ENCODE measurements at regions not wholly inside any gene's neighbourhood (a gene's known extent, or its start where the extent isn't known, plus 50 kb on each side); places are given as distances from the start of the nearest gene placed in this dataset.

DNA sequence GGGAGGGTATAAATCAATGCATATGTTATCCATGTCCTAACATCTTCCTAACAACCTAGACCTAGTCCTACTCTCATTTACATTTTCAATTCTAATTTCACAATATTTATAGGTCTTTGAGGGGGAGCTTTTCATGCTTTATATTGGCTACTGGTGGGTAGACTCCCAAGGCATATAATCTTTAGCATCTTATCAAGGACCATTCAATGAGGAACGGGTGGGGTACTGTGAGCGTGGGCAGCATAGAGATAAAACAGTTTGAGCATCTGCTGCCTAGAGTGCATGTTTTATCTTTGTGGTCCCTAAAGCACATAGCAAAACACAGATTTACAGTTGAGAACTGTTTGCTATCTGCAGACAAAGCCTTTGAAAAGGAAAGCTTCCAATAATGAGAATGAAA, 427.6 kb upstream of the WWC1 start:
- TF ChIP-seq, protein P1, sequence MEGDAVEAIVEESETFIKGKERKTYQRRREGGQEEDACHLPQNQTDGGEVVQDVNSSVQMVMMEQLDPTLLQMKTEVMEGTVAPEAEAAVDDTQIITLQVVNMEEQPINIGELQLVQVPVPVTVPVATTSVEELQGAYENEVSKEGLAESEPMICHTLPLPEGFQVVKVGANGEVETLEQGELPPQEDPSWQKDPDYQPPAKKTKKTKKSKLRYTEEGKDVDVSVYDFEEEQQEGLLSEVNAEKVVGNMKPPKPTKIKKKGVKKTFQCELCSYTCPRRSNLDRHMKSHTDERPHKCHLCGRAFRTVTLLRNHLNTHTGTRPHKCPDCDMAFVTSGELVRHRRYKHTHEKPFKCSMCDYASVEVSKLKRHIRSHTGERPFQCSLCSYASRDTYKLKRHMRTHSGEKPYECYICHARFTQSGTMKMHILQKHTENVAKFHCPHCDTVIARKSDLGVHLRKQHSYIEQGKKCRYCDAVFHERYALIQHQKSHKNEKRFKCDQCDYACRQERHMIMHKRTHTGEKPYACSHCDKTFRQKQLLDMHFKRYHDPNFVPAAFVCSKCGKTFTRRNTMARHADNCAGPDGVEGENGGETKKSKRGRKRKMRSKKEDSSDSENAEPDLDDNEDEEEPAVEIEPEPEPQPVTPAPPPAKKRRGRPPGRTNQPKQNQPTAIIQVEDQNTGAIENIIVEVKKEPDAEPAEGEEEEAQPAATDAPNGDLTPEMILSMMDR (IDR thresholded peaks at IDR 0.05; ENCODE audit: insufficient read depth, low read length, severe bottlenecking): no peak
- H3K36me3 ChIP-seq (ENCODE audit: control insufficient read depth, insufficient read depth, low read length): no peaks in the 10 kb centered on the region
- no peaks in the 10 kb centered on the region for H3K27me3 ChIP-seq (ENCODE audit: control insufficient read depth, insufficient read depth, low read length)
- DNase-seq (ENCODE audit: low read depth): no peak
- H3K4me3 ChIP-seq (ENCODE audit: low read depth, low read length): no peak overlapping the region
- FAIRE-seq: no peak

DNA sequence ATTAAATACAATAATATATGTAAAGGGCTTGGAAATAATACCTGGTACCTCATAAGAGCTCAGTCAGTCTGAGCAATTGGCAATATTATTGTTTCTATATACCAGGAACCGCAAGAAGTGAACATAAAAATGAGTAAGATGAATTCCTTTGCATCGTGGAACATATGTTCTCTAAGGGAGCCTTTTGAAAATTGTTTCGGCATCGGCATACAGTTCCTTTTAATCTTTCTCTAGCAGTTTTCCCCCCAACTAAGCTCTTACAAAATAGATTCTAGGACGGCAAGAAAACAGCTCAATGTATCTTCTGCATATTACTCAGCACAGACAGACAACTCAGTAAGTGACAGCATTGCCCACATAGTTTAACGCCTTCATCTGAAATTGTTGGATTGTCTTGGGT, 426.6 kb upstream of the WWC1 start:
- no peak for DNase-seq (ENCODE audit: low read depth)
- H3K27me3 ChIP-seq (ENCODE audit: control insufficient read depth, insufficient read depth, low read length): no peaks in the 10 kb centered on the region
- no peak for FAIRE-seq
- no peaks in the 10 kb centered on the region for H3K36me3 ChIP-seq (ENCODE audit: control insufficient read depth, insufficient read depth, low read length)
- TF ChIP-seq, protein P1 (IDR thresholded peaks at IDR 0.05; ENCODE audit: insufficient read depth, low read length, severe bottlenecking): no peak
- H3K4me3 ChIP-seq (ENCODE audit: low read depth, low read length): no peak overlapping the region

DNA sequence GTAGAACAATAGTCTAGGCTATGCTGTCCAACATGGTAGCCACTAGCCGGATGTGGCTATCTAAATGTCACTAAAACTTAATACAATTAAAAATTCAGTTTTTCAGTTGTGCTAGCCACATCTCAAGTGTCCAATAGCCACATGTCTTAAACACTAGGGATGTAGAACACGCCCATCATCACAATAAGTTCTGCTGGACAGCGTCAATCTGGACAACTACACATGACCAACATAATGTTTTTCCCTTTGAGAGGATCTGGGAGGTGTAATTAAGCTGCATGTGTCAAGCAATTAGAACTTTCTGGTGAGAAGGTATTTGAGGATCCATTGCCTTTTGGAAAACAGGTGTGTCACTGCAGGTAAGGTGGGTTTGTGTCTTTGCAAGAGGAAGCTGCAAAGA, 424.6 kb upstream of the WWC1 start:
- no peaks in the 10 kb centered on the region for H3K27me3 ChIP-seq (ENCODE audit: control insufficient read depth, insufficient read depth, low read length)
- no peaks in the 10 kb centered on the region for H3K36me3 ChIP-seq (ENCODE audit: control insufficient read depth, insufficient read depth, low read length)
- H3K4me3 ChIP-seq (ENCODE audit: low read depth, low read length): no peak overlapping the region
- TF ChIP-seq, protein P1 (IDR thresholded peaks at IDR 0.05; ENCODE audit: insufficient read depth, low read length, severe bottlenecking): no peak
- FAIRE-seq: no peak
- DNase-seq (ENCODE audit: low read depth): no peak

DNA sequence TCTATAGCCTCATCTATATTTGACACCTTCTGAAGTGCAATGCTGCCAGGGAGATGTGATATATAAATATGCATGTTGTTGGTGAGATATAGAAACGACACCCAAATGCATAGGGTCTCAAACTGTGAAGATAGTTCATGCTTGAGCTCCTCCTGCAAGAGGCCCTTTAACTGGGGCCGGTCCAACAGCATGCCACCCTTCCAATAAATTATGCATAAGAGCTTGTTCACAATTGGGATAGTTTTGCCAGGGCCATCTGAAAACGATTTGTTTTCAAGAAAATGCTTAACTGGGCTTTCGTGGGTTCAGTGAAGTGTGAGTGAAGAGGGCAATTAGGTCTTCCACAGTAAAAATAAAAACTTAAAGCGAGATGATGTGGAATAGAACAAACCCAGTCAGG, 424.2 kb upstream of the WWC1 start:
- Histone ChIP-seq H3K36me3 (ENCODE audit: control insufficient read depth, insufficient read depth, low read length) (no peaks in the 10 kb centered on the region), H3K27me3 (ENCODE audit: control insufficient read depth, insufficient read depth, low read length) (no peaks in the 10 kb centered on the region), H3K4me3 (ENCODE audit: low read depth, low read length) (no peak overlapping the region)
- TF ChIP-seq, protein P1 (IDR thresholded peaks at IDR 0.05; ENCODE audit: insufficient read depth, low read length, severe bottlenecking): no peak
- FAIRE-seq (no peak), DNase-seq (ENCODE audit: low read depth) (no peak)

DNA sequence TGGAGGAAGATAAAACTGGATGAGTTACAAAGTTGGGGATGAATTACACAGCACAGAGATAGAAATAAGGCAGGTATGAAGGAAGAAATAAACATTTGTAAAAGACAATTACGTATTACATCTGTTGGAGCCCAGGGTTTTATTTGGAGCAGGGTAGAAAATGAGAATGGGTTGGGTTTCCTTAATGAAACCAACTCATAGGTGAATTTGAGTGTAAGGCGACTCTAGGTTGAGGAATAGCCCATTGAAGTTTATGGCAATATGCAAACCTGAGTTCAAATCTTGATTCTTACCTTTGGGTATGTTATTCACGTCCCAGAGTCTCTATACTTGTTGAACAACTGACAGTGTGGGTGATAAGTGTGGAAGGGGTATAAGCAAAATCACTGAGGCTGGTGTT, 422.3 kb upstream of the WWC1 start:
- FAIRE-seq (no peak), DNase-seq (ENCODE audit: low read depth) (no peak)
- Histone ChIP-seq H3K27me3 (ENCODE audit: control insufficient read depth, insufficient read depth, low read length) (no peaks in the 10 kb centered on the region), H3K36me3 (ENCODE audit: control insufficient read depth, insufficient read depth, low read length) (no peaks in the 10 kb centered on the region), H3K4me3 (ENCODE audit: low read depth, low read length) (no peak overlapping the region)
- TF ChIP-seq, protein P1 (IDR thresholded peaks at IDR 0.05; ENCODE audit: insufficient read depth, low read length, severe bottlenecking): no peak

DNA sequence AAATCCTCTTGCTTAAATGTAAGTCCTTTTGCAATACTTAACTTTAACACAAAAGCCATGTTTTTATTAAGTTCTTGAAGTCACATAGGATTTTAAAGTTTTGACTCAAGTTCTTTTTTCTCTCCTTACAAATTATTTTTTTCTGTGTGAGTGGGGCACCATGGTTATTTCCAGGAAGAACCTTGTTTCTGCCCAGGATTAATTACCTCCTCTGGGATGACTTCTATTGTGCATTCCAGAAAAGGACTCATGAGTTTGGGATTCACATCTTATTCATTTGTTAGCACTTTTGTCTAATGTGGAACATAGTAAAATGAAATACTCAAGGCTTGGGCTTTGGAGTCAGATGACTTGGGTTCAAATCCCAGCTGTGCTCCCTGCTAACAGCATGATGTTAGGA, 421.4 kb upstream of the WWC1 start:
- DNase-seq (ENCODE audit: low read depth) (no peak), FAIRE-seq (no peak)
- no peak overlapping the region for H3K4me3 ChIP-seq (ENCODE audit: low read depth, low read length)
- H3K36me3 ChIP-seq (ENCODE audit: control insufficient read depth, insufficient read depth, low read length): peaks cover 2% of the 10 kb centered on the region
- TF ChIP-seq, protein P1 (IDR thresholded peaks at IDR 0.05; ENCODE audit: insufficient read depth, low read length, severe bottlenecking): no peak
- no peaks in the 10 kb centered on the region for H3K27me3 ChIP-seq (ENCODE audit: control insufficient read depth, insufficient read depth, low read length)

Data from bronchial epithelial cell (primary cell).